CD4-positive, CD25-positive, alpha-beta regulatory T cell (primary cell): ENCODE measurements at regions not wholly inside any gene's neighbourhood (a gene's known extent, or its start where the extent isn't known, plus 50 kb on each side); places are given as distances from the start of the nearest gene placed in this dataset.

Experiments used
- ATAC-seq, 2 donors: fragments of 150-1000 bp; cut with Tn5 transposase; one replicate each; pipeline ENCODE4 v1.10.0; 2021; ENCODE audit warnings: low read depth in 2 of 2, moderate number of reproducible peaks in 2 of 2, moderate library complexity in 1 of 2
- DNase-seq, 3 donors: peaks; one replicate each; pipeline versions ENCODE4 v3.0.0 to v3.0.0-alpha.2; 2012 to 2022; ENCODE audit warnings: mixed read lengths in 1 of 3
- H3K27ac ChIP-seq: one replicate; pipeline ENCODE4 v1.7.0; 2013; ENCODE audit warnings: mild to moderate bottlenecking, low read length; ENCODE audit not compliant: insufficient read depth, poor library complexity, severe bottlenecking
- H3K27me3 ChIP-seq: one replicate; pipeline ENCODE4 v1.7.0; 2013; ENCODE audit warnings: low read length; ENCODE audit not compliant: control insufficient read depth, insufficient read depth
- H3K36me3 ChIP-seq: one replicate; pipeline ENCODE4 v1.7.0; 2013; ENCODE audit warnings: mild to moderate bottlenecking, low read length, moderate library complexity; ENCODE audit not compliant: control insufficient read depth, insufficient read depth
- H3K4me1 ChIP-seq: 2 replicates; pipeline ENCODE4 v1.7.0; 2013; ENCODE audit warnings: mild to moderate bottlenecking, low read length; ENCODE audit not compliant: insufficient read depth, control insufficient read depth, poor library complexity, severe bottlenecking
- H3K4me3 ChIP-seq: one replicate; pipeline ENCODE4 v1.7.0; 2013; ENCODE audit warnings: low read depth, mild to moderate bottlenecking, low read length, moderate library complexity
- H3K9me3 ChIP-seq, 2 experiments: 1 replicate in 1 of 2; 2 replicates in 1 of 2; pipeline ENCODE4 v1.7.0; 2013; ENCODE audit warnings: low read length in 2 of 2, mild to moderate bottlenecking in 1 of 2, moderate library complexity in 1 of 2; ENCODE audit not compliant: control insufficient read depth in 2 of 2
- H3K27ac Mint-ChIP-seq, 3 donors: one replicate each; pipeline ENCODE4 v1.8.0; 2020 to 2022; ENCODE audit warnings: mild to moderate bottlenecking in 3 of 3, mixed read lengths in 3 of 3, moderate library complexity in 2 of 3
- H3K27me3 Mint-ChIP-seq: one replicate; pipeline ENCODE4 v1.8.0; 2022; ENCODE audit warnings: mild to moderate bottlenecking, mixed read lengths
- H3K36me3 Mint-ChIP-seq: one replicate; pipeline ENCODE4 v1.8.0; 2020; ENCODE audit warnings: mixed read lengths
- H3K4me1 Mint-ChIP-seq, 4 donors: one replicate each; pipeline ENCODE4 v1.8.0; 2020 to 2022; ENCODE audit warnings: mixed read lengths in 4 of 4, mild to moderate bottlenecking in 1 of 4
- H3K4me3 Mint-ChIP-seq, 4 donors: one replicate each; pipeline ENCODE4 v1.8.0; 2020 to 2022; ENCODE audit warnings: mild to moderate bottlenecking in 4 of 4, mixed read lengths in 4 of 4, moderate library complexity in 3 of 4
- H3K9me3 Mint-ChIP-seq, 7 donors: one replicate each; pipeline ENCODE4 v1.8.0; 2020 to 2022; ENCODE audit warnings: mixed read lengths in 7 of 7, mild to moderate bottlenecking in 3 of 7, moderate library complexity in 2 of 7

- no peaks in the 10 kb centered on the region for H3K36me3 ChIP-seq
- peaks cover 0 to 2% (median 0%) of the 10 kb centered on the region in 7 donors for H3K9me3 Mint-ChIP-seq
- peaks cover 16 to 86% (median 58%) of the 10 kb centered on the region in 4 donors for H3K4me1 Mint-ChIP-seq
- ATAC-seq (no peak), DNase-seq (no peak)
- H3K27me3 Mint-ChIP-seq: no peaks in the 10 kb centered on the region
- no peaks in the 10 kb centered on the region for H3K36me3 Mint-ChIP-seq
- H3K27ac ChIP-seq: no peak overlapping the region
- H3K4me1 ChIP-seq: peaks cover 40% of the 10 kb centered on the region
- H3K27me3 ChIP-seq: no peaks in the 10 kb centered on the region
- no peaks in the 10 kb centered on the region for H3K9me3 ChIP-seq
- H3K27ac Mint-ChIP-seq: peak overlapping the region in 2 of 3 donors; percentile 81 to 92
- peak overlapping the region in 3 of 4 donors; percentile 44 to 89 (median 60) for H3K4me3 Mint-ChIP-seq
- no peak overlapping the region for H3K4me3 ChIP-seq
Observed at GRCh38 chr14:98230411-98230810, 1041.6 kb downstream of the BCL11B start.

GRCh38 chr14:98231210-98231609 is 1040.8 kb downstream of the BCL11B start:
- Histone ChIP-seq H3K4me1 (peaks cover 36% of the 10 kb centered on the region), H3K4me3 (no peak overlapping the region), H3K27me3 (no peaks in the 10 kb centered on the region), H3K27ac (no peak overlapping the region), H3K36me3 (no peaks in the 10 kb centered on the region), H3K9me3 (no peaks in the 10 kb centered on the region)
- H3K27me3 Mint-ChIP-seq: no peaks in the 10 kb centered on the region
- ATAC-seq (no peak), DNase-seq (no peak)
- peaks cover 16 to 81% (median 54%) of the 10 kb centered on the region in 4 donors for H3K4me1 Mint-ChIP-seq
- H3K9me3 Mint-ChIP-seq: no peaks in the 10 kb centered on the region
- H3K4me3 Mint-ChIP-seq: no peak overlapping the region
- H3K36me3 Mint-ChIP-seq: no peaks in the 10 kb centered on the region
- peak overlapping the region in 2 of 3 donors; percentile 71 to 84 for H3K27ac Mint-ChIP-seq

GRCh38 chr14:98233656-98234055 is 1038.3 kb downstream of the BCL11B start:
- DNase-seq: no peak
- Mint-ChIP-seq H3K9me3 (no peaks in the 10 kb centered on the region), H3K4me1 (peaks cover 16 to 70% (median 34%) of the 10 kb centered on the region in 4 donors), H3K36me3 (no peaks in the 10 kb centered on the region), H3K27ac (peak overlapping the region in 1 of 3 donors; percentile 44), H3K27me3 (no peaks in the 10 kb centered on the region), H3K4me3 (no peak overlapping the region)
- Histone ChIP-seq H3K27me3 (no peaks in the 10 kb centered on the region), H3K4me3 (no peak overlapping the region), H3K4me1 (peaks cover 12% of the 10 kb centered on the region), H3K36me3 (no peaks in the 10 kb centered on the region), H3K27ac (no peak overlapping the region), H3K9me3 (no peaks in the 10 kb centered on the region)
- no peak for ATAC-seq

- H3K27ac Mint-ChIP-seq: peak overlapping the region in 2 of 3 donors; percentile 53 to 94
- Histone ChIP-seq H3K4me3 (no peak overlapping the region), H3K27ac (no peak overlapping the region), H3K36me3 (no peaks in the 10 kb centered on the region), H3K27me3 (no peaks in the 10 kb centered on the region), H3K9me3 (no peaks in the 10 kb centered on the region), H3K4me1 (peaks cover 6% of the 10 kb centered on the region)
- H3K36me3 Mint-ChIP-seq: no peaks in the 10 kb centered on the region
- no peaks in the 10 kb centered on the region for H3K27me3 Mint-ChIP-seq
- H3K9me3 Mint-ChIP-seq: no peaks in the 10 kb centered on the region
- ATAC-seq (no peak), DNase-seq (peak in 1 of 3 donors; percentile 54)
- H3K4me3 Mint-ChIP-seq: no peak overlapping the region
- peaks cover 21 to 70% (median 36%) of the 10 kb centered on the region in 4 donors for H3K4me1 Mint-ChIP-seq
Observed at GRCh38 chr14:98234208-98234607, 1037.8 kb downstream of the BCL11B start.

- Mint-ChIP-seq H3K4me1 (peaks cover 19 to 50% (median 26%) of the 10 kb centered on the region in 4 donors), H3K9me3 (no peaks in the 10 kb centered on the region), H3K36me3 (no peaks in the 10 kb centered on the region), H3K27me3 (no peaks in the 10 kb centered on the region), H3K4me3 (no peak overlapping the region), H3K27ac (peak overlapping the region in 1 of 3 donors; percentile 5)
- H3K9me3 ChIP-seq: no peaks in the 10 kb centered on the region
- H3K27me3 ChIP-seq: no peaks in the 10 kb centered on the region
- no peak for ATAC-seq
- H3K36me3 ChIP-seq: no peaks in the 10 kb centered on the region
- H3K4me1 ChIP-seq: no peaks in the 10 kb centered on the region
- no peak for DNase-seq
- H3K4me3 ChIP-seq: no peak overlapping the region
- no peak overlapping the region for H3K27ac ChIP-seq
Observed at GRCh38 chr14:98236314-98236713, 1035.7 kb downstream of the BCL11B start.

GRCh38 chr14:98237939-98238338 is 1034.1 kb downstream of the BCL11B start:
- H3K4me3 Mint-ChIP-seq: no peak overlapping the region
- H3K36me3 ChIP-seq: no peaks in the 10 kb centered on the region
- no peaks in the 10 kb centered on the region for H3K27me3 ChIP-seq
- H3K36me3 Mint-ChIP-seq: no peaks in the 10 kb centered on the region
- no peak overlapping the region for H3K27ac ChIP-seq
- H3K4me1 Mint-ChIP-seq: peaks cover 19 to 45% (median 24%) of the 10 kb centered on the region in 4 donors
- no peaks in the 10 kb centered on the region for H3K9me3 Mint-ChIP-seq
- peak overlapping the region in 2 of 3 donors; percentile 25 to 59 for H3K27ac Mint-ChIP-seq
- H3K4me1 ChIP-seq: no peaks in the 10 kb centered on the region
- DNase-seq (no peak), ATAC-seq (no peak)
- H3K9me3 ChIP-seq: no peaks in the 10 kb centered on the region
- H3K27me3 Mint-ChIP-seq: no peaks in the 10 kb centered on the region
- no peak overlapping the region for H3K4me3 ChIP-seq

- Mint-ChIP-seq H3K36me3 (no peaks in the 10 kb centered on the region), H3K27me3 (no peaks in the 10 kb centered on the region), H3K27ac (no peak overlapping the region), H3K4me3 (no peak overlapping the region), H3K9me3 (no peaks in the 10 kb centered on the region), H3K4me1 (peaks cover 7 to 31% (median 11%) of the 10 kb centered on the region in 4 donors)
- Histone ChIP-seq H3K4me3 (no peak overlapping the region), H3K9me3 (no peaks in the 10 kb centered on the region), H3K36me3 (no peaks in the 10 kb centered on the region), H3K27ac (no peak overlapping the region), H3K4me1 (no peaks in the 10 kb centered on the region), H3K27me3 (no peaks in the 10 kb centered on the region)
- ATAC-seq (no peak), DNase-seq (no peak)
Observed at GRCh38 chr14:98240376-98240775, 1031.6 kb downstream of the BCL11B start.

GRCh38 chr14:98242903-98243302 is 1029.1 kb downstream of the BCL11B start:
- Histone ChIP-seq H3K4me1 (no peaks in the 10 kb centered on the region), H3K4me3 (no peak overlapping the region), H3K9me3 (no peaks in the 10 kb centered on the region), H3K27ac (no peak overlapping the region), H3K27me3 (no peaks in the 10 kb centered on the region), H3K36me3 (no peaks in the 10 kb centered on the region)
- Mint-ChIP-seq H3K9me3 (no peaks in the 10 kb centered on the region), H3K4me3 (no peak overlapping the region), H3K36me3 (no peaks in the 10 kb centered on the region), H3K27ac (no peak overlapping the region), H3K27me3 (no peaks in the 10 kb centered on the region), H3K4me1 (peaks cover 7 to 27% (median 15%) of the 10 kb centered on the region in 4 donors)
- ATAC-seq: no peak
- no peak for DNase-seq
